ENCODE measurements at regions not wholly inside any gene's neighbourhood (a gene's known extent, or its start where the extent isn't known, plus 50 kb on each side); places are given as distances from the start of the nearest gene placed in this dataset.

- no peak for DNase-seq
Observed at GRCh38 chr20:40120827-40121226, 568.2 kb downstream of the MAFB start.

GRCh38 chr20:40111282-40111681, 577.8 kb downstream of the MAFB start:
- no peak for DNase-seq

- DNase-seq = no peak
Observed at GRCh38 chr20:40110311-40110831, 578.7 kb downstream of the MAFB start.

GRCh38 chr20:40109136-40109535, 579.9 kb downstream of the MAFB start:
- DNase-seq = no peak

GRCh38 chr20:40108321-40108720, 580.7 kb downstream of the MAFB start:
- no peak for DNase-seq

GRCh38 chr20:40104959-40105358, 584.1 kb downstream of the MAFB start:
- DNase-seq = no peak

GRCh38 chr20:40103420-40103819, 585.6 kb downstream of the MAFB start:
- no peak for DNase-seq

GRCh38 chr20:40101560-40101959, 587.5 kb downstream of the MAFB start:
- no peak for DNase-seq

- DNase-seq = no peak
Observed at GRCh38 chr20:40100261-40100660, 588.8 kb downstream of the MAFB start.

- DNase-seq = no peak
Observed at GRCh38 chr20:40090236-40090635, 598.8 kb downstream of the MAFB start.

- no peak for DNase-seq
Observed at GRCh38 chr20:40087496-40087895, 601.5 kb downstream of the MAFB start.

- no peak for DNase-seq
Observed at GRCh38 chr20:40085513-40085912, 603.5 kb downstream of the MAFB start.

GRCh38 chr20:40082436-40082835, 606.6 kb downstream of the MAFB start:
- DNase-seq = no peak

GRCh38 chr20:40081653-40082052, 607.4 kb downstream of the MAFB start:
- DNase-seq = no peak

- no peak for DNase-seq
Observed at GRCh38 chr20:40080041-40080652, 608.9 kb downstream of the MAFB start.

GRCh38 chr20:40073535-40074111, 615.4 kb downstream of the MAFB start:
- DNase-seq = no peak

- no peak for DNase-seq
Observed at GRCh38 chr20:40072907-40073306, 616.1 kb downstream of the MAFB start.

GRCh38 chr20:40056171-40056570, 632.9 kb downstream of the MAFB start:
- DNase-seq = no peak

- DNase-seq = no peak
Observed at GRCh38 chr20:40055711-40056110, 633.3 kb downstream of the MAFB start.

GRCh38 chr20:40054311-40054710, 634.7 kb downstream of the MAFB start:
- no peak for DNase-seq

- no peak for DNase-seq
Observed at GRCh38 chr20:40050596-40050995, 638.4 kb downstream of the MAFB start.

GRCh38 chr20:40049854-40050253, 639.2 kb downstream of the MAFB start:
- DNase-seq = no peak

GRCh38 chr20:40046703-40047102, 642.3 kb downstream of the MAFB start:
- no peak for DNase-seq

- DNase-seq = no peak
Observed at GRCh38 chr20:40037511-40037910, 651.5 kb downstream of the MAFB start.

GRCh38 chr20:40029589-40029988, 659.4 kb downstream of the MAFB start:
- no peak for DNase-seq

All from NCI-H1417 treated with DMSO at 0.1 percent for 48 hours (cell line).